Upper lobe of right lung (tissue), 1 donor: ENCODE measurements at regions not wholly inside any gene's neighbourhood (a gene's known extent, or its start where the extent isn't known, plus 50 kb on each side); places are given as distances from the start of the nearest gene placed in this dataset.

Source experiments
- ATAC-seq: fragments of 200-7000 bp; cut with Tn5 transposase; one replicate; pipeline ENCODE4 v1.9.1; 2020; ENCODE audit warnings: mild to moderate bottlenecking, moderate library complexity
- DNase-seq: peaks from one replicate; pipeline ENCODE4 v3.0.0-alpha.2; 2020
- H3K27ac ChIP-seq: fragments of 200-600 bp; one replicate; pipeline ENCODE4 v1.8.0; 2022
- H3K27me3 ChIP-seq: fragments of 200-600 bp; one replicate; pipeline ENCODE4 v1.8.0; 2022; ENCODE audit warnings: mild to moderate bottlenecking
- H3K36me3 ChIP-seq: fragments of 200-600 bp; one replicate; pipeline ENCODE4 v1.8.0; 2022
- H3K4me1 ChIP-seq: fragments of 200-600 bp; one replicate; pipeline ENCODE4 v1.8.0; 2022
- H3K4me3 ChIP-seq: fragments of 200-600 bp; one replicate; pipeline ENCODE4 v1.8.0; 2022; ENCODE audit warnings: mild to moderate bottlenecking
- H3K9me3 ChIP-seq: fragments of 200-600 bp; one replicate; pipeline ENCODE4 v1.8.0; 2022
- CTCF ChIP-seq: fragments of 200-600 bp; IDR thresholded peaks from one replicate; pipeline ENCODE4 v1.8.0; 2022; ENCODE audit warnings: antibody characterized with exemption
- intact Hi-C: fragments of 100-400 bp; cut with DNase I; formaldehyde crosslinking; loops from one replicate; pipeline ENCODE4 v1.11.0; 2022
- donor health status: DM: no; HTN: yes; CAD: no; lungs with severe emphysema.

- Histone ChIP-seq H3K4me1 (peaks cover 30% of the 10 kb centered on the region), H3K36me3 (no peaks in the 10 kb centered on the region), H3K9me3 (no peaks in the 10 kb centered on the region), H3K4me3 (no peak overlapping the region), H3K27ac (peak overlapping the region; percentile 88), H3K27me3 (no peaks in the 10 kb centered on the region)
- DNase-seq = peak; percentile 87
- peak; percentile 74 for ATAC-seq
- TF ChIP-seq CTCF = no peak
- intact Hi-C loops = no loop called here
Measured at GRCh38 chr15:69595009-69595791, 142.6 kb downstream of the RPLP1 start.

GRCh38 chr15:69597061-69597592 is 144.5 kb downstream of the RPLP1 start:
- TF ChIP-seq CTCF = no peak
- ATAC-seq (no peak), DNase-seq (no peak)
- intact Hi-C loops = no loop called here
- Histone ChIP-seq H3K27ac (no peak overlapping the region), H3K4me3 (no peak overlapping the region), H3K9me3 (no peaks in the 10 kb centered on the region), H3K36me3 (no peaks in the 10 kb centered on the region), H3K4me1 (peaks cover 30% of the 10 kb centered on the region), H3K27me3 (no peaks in the 10 kb centered on the region)

DNA sequence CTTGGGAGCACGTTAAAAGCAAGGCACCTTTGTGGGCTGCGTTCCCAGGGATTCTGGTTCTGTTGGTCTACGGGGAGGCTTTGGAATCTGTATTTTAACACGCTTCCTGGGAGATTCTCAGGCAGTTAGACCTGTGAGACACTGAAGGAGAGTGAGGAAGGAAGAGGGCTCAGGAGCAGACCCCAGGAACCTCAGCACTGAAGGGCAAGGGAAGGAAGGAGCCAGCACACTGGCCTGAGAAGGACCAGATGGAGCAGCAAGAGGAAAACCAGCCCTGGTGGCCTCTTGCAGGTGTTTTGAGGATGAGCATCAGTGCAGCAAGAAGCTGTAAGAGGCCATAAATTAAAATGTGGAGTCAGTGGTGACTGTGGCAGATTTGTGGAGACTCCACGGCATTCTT is 146.7 kb downstream of the RPLP1 start:
- DNase-seq = no peak
- H3K27ac ChIP-seq = no peak overlapping the region
- ATAC-seq = no peak
- H3K36me3 ChIP-seq = no peaks in the 10 kb centered on the region
- H3K4me1 ChIP-seq = peaks cover 24% of the 10 kb centered on the region
- H3K9me3 ChIP-seq = no peaks in the 10 kb centered on the region
- no peaks in the 10 kb centered on the region for H3K27me3 ChIP-seq
- intact Hi-C loops = no loop called here
- no peak for TF ChIP-seq CTCF
- H3K4me3 ChIP-seq = no peak overlapping the region

- H3K36me3 ChIP-seq = no peaks in the 10 kb centered on the region
- peaks cover 10% of the 10 kb centered on the region for H3K4me1 ChIP-seq
- no peak overlapping the region for H3K27ac ChIP-seq
- H3K9me3 ChIP-seq = no peaks in the 10 kb centered on the region
- ATAC-seq (no peak), DNase-seq (no peak)
- no peaks in the 10 kb centered on the region for H3K27me3 ChIP-seq
- H3K4me3 ChIP-seq = no peak overlapping the region
- TF ChIP-seq CTCF = no peak
- intact Hi-C loops = no loop called here
Measured at GRCh38 chr15:69600556-69601085, 148.0 kb downstream of the RPLP1 start.

DNA sequence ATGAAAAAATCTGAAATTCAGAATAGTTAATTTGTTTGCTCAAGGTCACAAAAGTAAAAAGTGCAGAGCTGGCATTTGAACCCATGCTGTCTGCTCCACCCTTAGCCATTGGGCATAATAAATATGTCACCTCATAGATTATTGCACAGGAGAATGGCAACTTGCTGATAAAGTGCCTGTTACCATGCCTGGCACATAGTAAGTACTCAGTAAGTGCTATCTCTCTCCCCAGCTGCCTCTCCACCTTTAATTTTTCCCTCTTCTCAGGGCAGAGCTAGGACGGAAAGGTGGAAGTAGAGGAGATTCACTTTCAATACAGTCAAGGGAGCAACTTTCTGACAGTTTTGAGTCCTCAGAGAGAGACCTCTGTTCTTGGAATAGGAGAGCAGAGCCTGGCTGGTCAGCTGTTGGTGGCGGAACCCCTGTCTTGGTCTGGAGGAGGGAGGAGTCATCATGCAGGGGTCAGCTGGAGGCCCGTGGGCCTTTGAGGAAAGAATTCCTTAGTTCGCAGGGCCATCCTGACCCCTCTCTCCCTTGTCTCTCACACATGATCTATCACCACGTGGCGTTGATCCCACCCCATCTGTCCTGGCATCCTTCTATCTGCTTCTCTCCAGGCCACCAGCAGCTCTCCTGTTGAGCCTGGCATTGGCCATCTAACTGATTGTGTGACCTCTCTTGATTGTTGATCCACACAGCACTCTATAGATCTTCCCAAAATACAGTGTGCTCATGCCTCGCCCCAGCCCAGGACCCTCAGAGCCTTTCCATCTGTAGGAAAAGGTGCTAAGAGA is 149.3 kb downstream of the RPLP1 start:
- no peak for DNase-seq
- no peak overlapping the region for H3K4me3 ChIP-seq
- H3K36me3 ChIP-seq = no peaks in the 10 kb centered on the region
- intact Hi-C loops = no loop called here
- H3K27ac ChIP-seq = no peak overlapping the region
- peaks cover 6% of the 10 kb centered on the region for H3K4me1 ChIP-seq
- ATAC-seq = no peak
- H3K9me3 ChIP-seq = no peaks in the 10 kb centered on the region
- no peak for TF ChIP-seq CTCF
- no peaks in the 10 kb centered on the region for H3K27me3 ChIP-seq
